Embryonic facial prominence (tissue), 1 donor: ENCODE measurements at regions not wholly inside any gene's neighbourhood (a gene's known extent, or its start where the extent isn't known, plus 50 kb on each side); places are given as distances from the start of the nearest gene placed in this dataset.
A peak's percentile ranks its signal among the peaks of the same experiment; 100 is the strongest.

Experiments
- DNase-seq: peaks from one replicate; pipeline ENCODE4 v3.0.0-alpha.2; 2016; ENCODE audit errors: extremely low spot score

DNA sequence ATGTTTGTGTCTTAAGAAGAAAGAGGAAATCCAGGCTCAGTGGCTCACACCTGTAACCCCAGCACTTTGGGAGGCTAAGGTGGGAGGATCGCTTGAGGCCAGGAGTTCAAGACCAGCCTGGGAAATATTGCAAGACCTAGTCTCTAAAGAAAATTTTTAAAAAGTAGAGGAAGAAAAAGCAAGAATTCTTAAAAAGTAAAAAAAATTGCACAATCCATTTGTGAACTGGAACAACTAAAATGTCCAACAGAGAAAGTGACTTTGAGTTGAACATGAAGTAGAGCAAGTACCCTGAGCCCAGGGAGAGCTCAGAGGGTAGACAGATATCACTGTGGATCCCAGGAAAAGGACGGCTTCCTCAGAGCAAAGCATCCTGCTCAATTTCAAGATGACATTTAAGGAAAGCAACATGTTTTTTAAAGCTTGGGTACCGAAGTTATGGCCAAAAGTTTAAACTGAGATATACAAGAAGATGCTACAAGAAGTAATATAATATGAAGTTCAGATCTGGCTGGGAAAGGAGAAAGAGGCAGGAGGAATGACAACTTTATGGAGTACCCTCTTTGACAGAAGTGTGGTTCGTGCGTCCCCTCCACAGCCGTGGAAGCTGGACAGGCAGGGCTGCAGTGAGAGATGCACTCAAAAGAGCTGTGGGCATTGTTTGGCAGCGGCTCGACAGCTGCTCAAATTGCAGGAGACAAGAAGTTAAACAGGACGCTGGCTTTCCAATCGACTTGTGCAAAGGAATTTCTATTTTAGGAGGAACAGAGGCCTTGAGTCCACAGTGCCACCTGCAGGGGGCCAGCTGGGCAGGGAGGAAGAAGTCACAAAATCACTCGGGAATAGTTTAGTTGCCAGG is 201.3 kb downstream of the JCAD start:
- DNase-seq: no peak

- DNase-seq: no peak
Observed at GRCh38 chr10:29856295-29856694, 203.1 kb downstream of the JCAD start.

DNA sequence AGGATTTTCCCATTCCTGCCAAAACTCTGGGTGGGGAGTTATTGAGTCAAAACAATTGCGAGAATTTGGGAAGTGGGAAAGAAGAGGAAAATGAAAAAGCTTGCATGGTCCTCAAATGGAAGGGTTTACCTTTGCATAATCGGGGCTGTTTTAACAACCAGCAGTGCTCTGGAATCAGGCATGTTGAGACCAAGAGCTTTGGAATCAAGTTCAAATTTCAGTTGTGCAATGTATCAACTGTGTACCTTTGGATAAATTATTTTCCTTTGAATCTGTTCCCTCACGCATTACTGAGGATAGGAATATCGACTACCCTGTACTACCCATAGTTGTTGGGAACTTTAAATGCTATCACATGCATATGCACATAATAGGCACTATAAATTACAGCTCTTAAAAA is 205.5 kb downstream of the JCAD start:
- DNase-seq: no peak

GRCh38 chr10:29851241-29851640 is 208.1 kb downstream of the JCAD start:
- no peak for DNase-seq

DNA sequence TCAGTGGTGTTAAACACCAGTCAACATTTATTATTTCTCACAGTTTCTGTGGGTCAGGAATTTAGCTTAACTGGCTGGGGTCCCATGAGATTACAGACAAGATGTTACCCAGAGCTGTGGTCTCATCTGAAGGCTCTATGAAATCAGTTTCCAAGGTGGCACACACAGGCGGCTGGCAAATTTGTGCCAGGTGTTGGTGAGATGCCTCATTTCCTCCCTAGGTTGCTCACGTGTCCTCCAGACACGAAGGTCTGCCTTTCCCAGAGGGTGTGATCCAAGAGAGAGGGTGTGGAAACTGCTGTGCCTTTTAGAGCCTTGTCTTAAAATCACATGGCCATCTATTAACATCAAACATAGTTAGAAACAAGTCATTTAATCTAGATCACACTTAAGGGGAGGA is 209.0 kb downstream of the JCAD start:
- DNase-seq: no peak

- no peak for DNase-seq
Observed at GRCh38 chr10:29849886-29850285, 209.5 kb downstream of the JCAD start.

- peak; percentile 46 for DNase-seq
Observed at GRCh38 chr10:29849126-29849833, 210.1 kb downstream of the JCAD start.

GRCh38 chr10:29846881-29847280 is 212.1 kb upstream of the SVIL start:
- no peak for DNase-seq

DNA sequence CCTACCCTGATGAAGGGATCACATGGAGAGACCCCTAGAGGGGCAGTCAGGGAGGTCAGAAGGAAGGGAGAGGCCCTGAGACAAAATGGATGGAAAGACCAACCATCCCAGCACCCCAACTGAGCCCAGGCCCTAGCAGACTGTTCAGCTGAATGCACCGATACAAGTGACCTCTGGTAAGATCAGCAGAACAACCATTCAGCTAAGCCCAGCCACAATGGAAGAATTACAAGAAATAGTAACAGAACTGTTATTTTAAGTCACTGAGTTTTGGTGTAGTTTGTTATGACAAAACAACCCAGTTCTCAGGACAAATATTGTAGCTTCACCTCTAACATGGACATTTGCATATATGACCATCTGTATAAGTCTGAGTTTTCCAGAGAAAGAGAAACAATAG is 210.4 kb upstream of the SVIL start:
- no peak for DNase-seq

GRCh38 chr10:29843143-29843542 is 208.4 kb upstream of the SVIL start:
- no peak for DNase-seq

GRCh38 chr10:29841724-29842649 is 207.2 kb upstream of the SVIL start:
- peak; percentile 72 for DNase-seq

DNA sequence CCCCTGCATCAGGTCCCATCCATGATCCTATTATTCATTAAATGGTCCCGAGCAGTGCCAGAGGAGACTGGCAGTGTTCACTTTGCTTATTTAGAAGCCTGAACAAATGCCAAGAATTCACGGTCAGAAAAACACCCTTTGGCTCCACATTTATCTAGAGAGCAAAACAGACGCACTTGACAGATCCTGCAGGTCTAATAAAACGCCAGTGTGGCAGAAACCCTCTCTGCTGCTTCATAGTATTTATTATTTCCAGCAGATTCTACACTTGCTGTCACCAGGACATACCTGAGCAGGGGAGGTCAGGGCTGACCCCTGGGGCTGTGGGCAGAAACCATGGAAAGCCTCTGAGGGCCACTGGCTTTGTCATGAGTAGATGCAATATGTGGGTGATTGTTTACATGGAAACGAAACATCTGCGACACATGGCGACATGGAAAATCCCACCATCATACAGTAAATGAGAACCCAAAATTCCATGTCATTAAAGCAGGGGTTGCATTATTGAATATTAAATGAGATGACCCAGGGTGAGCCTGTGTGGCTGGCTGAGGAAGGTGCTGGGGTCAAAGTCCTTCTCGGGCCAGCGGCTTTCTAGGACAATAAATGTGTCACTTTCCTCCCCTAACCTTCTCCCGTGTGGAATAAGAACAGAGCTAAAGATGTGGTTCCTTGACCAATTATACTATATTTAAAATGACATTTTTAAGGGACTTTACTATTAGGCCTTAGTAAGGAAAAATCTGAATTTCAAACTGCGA is 205.9 kb upstream of the SVIL start:
- no peak for DNase-seq

- DNase-seq: no peak
Observed at GRCh38 chr10:29839826-29840515, 205.2 kb upstream of the SVIL start.

DNA sequence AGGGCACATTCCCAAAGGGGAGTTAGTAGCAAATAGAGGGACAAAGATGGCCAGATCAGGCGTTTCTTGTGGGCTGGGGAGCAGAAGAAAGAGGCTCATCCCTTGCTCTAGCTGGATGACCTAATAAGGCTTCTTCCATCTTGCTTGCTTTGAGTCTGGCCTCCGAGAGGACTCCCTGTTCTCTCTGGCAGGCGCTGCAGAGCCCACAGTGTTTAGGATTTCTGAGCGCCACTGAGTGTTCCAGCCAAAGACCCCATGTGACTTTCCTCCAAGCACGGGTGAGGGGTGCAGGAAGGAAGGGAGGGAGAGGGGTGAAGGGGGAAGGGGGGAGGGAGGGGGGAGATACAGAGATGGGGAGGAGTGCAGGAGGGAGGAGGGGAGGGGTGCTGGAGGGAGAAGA is 203.8 kb upstream of the SVIL start:
- no peak for DNase-seq

DNA sequence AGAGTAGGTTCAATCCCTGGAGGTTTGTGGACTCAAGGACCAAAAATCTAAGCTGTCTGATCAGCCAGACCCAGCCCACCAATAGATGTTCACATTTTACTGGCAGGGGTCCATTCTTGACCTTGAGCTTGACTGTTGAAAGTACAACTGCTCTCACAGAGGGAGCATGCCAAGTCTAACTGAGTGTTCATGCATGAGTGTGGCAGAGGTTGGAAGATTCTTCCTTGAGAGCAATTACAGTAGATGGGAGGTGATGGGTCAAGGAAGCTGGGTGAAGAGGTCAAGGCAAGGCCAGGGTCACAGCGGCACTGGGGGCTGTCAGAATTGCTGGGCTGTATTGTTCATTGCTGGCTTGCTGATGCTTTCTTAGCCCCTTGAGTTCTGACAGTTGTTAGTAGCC is 202.8 kb upstream of the SVIL start:
- no peak for DNase-seq

DNA sequence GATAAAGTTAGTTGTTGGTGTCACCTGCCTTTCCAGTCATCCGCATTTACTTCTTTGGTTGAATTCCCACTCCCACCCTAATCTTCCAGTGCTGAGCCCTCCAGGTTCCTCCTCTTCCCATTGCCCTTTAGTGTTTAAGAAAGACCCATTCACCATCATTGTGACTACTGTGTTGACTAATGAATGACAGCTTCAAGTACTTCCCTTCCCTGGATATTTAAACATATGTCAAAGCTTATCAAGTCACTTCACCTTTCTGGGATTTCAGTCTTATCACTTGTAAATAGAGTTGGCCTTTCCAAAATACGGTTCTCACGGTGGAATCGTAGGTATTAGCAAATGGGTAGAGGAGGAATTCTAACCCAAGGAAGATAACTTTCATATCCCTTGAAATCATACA is 201.6 kb upstream of the SVIL start:
- DNase-seq: no peak

- DNase-seq: no peak
Observed at GRCh38 chr10:29835055-29835454, 200.3 kb upstream of the SVIL start.

- no peak for DNase-seq
Observed at GRCh38 chr10:29830531-29831512, 196.1 kb upstream of the SVIL start.

GRCh38 chr10:29829776-29830175 is 195.0 kb upstream of the SVIL start:
- no peak for DNase-seq

DNA sequence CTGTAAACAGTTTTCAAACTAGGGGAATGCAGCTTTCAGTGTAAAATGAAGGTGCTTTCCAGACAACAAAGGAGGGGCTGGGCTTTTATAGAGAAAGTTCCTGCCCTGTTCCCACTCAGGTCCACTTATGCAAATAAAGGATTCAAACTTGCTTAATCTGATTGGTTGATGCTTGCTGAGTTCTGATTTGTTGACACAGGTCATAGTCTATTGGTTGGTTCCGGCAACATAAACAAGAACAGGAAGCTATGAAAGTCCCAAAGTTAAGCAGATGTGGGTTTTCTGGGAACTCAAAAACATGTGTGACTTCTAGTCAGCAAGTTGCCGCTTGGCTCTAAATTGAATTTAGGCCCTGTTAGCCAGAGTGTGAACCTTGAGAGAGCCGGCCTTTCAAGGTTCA is 194.2 kb upstream of the SVIL start:
- DNase-seq: no peak
